Ascending aorta (tissue), 2 donors: ENCODE measurements at regions not wholly inside any gene's neighbourhood (a gene's known extent, or its start where the extent isn't known, plus 50 kb on each side); places are given as distances from the start of the nearest gene placed in this dataset.

ENCODE experiments used
- DNase-seq, 2 donors: peaks; one replicate each; pipeline ENCODE4 v3.0.0-alpha.2; 2019; ENCODE audit warnings: low spot score in 2 of 2
- H3K27ac ChIP-seq, 2 donors: fragments of 200-600 bp; sonication (generic); one replicate each; pipeline ENCODE4 v1.5.1; 2016 to 2017; ENCODE audit warnings: mild to moderate bottlenecking in 1 of 2
- H3K27me3 ChIP-seq: fragments of 200-600 bp; sonication (generic); one replicate; pipeline ENCODE4 v1.5.1; 2017
- H3K36me3 ChIP-seq, 2 donors: fragments of 200-600 bp; sonication (generic); one replicate each; pipeline ENCODE4 v1.5.1; 2016
- H3K4me1 ChIP-seq, 2 donors: fragments of 200-600 bp; sonication (generic); one replicate each; pipeline ENCODE4 v1.5.1; 2016 to 2017; ENCODE audit warnings: mild to moderate bottlenecking in 1 of 2
- H3K4me3 ChIP-seq, 2 donors: fragments of 200-600 bp; sonication (generic); one replicate each; pipeline ENCODE4 v1.5.1; 2016 to 2017; ENCODE audit warnings: mild to moderate bottlenecking in 1 of 2
- H3K9me3 ChIP-seq, 2 donors: fragments of 200-600 bp; sonication (generic); one replicate each; pipeline ENCODE4 v1.5.1; 2016
- intact Hi-C: fragments of 100-400 bp; cut with DNase I; formaldehyde crosslinking; loops from one replicate; pipeline ENCODE4 v1.15.1; 2023
- TF ChIP-seq, protein P1 (sequence below), 3 experiments: fragments of 200-600 bp in 2 of 3; fragments of 450-650 bp in 1 of 3; sonication (generic) in 2 of 3; IDR thresholded peaks; one replicate each; pipeline ENCODE4 v1.5.1; 2016 to 2019; ENCODE audit warnings: antibody characterized with exemption in 3 of 3, mild to moderate bottlenecking in 1 of 3, moderate library complexity in 1 of 3

GRCh38 chr1:191452586-191452985 is 705.7 kb upstream of the RGS18 start:
- intact Hi-C loops: no loop called here

DNA sequence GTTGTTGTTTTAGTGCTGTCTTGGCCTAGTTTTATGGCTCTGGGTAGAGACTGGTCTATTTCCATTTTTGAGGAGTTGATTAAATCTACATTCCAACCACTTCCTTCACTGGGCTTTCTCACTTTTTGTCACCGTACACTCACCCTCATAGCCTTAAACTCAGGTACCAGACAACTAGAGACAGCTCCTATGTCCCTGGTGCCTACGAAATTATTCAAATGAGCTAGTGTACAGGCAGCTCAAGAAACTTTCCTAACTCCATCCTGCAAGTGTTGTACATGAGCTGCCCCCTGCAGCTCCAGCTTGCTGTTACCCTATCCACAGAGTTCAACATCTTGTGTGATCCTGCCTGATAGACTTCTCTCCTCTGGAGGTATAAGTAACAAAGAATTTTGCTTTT is 704.8 kb upstream of the RGS18 start:
- Histone ChIP-seq H3K27ac (no peak overlapping the region), H3K9me3 (no peaks in the 10 kb centered on the region), H3K27me3 (no peaks in the 10 kb centered on the region), H3K4me1 (no peaks in the 10 kb centered on the region), H3K36me3 (no peaks in the 10 kb centered on the region), H3K4me3 (no peak overlapping the region)
- intact Hi-C loops: no loop called here
- TF ChIP-seq, protein P1, sequence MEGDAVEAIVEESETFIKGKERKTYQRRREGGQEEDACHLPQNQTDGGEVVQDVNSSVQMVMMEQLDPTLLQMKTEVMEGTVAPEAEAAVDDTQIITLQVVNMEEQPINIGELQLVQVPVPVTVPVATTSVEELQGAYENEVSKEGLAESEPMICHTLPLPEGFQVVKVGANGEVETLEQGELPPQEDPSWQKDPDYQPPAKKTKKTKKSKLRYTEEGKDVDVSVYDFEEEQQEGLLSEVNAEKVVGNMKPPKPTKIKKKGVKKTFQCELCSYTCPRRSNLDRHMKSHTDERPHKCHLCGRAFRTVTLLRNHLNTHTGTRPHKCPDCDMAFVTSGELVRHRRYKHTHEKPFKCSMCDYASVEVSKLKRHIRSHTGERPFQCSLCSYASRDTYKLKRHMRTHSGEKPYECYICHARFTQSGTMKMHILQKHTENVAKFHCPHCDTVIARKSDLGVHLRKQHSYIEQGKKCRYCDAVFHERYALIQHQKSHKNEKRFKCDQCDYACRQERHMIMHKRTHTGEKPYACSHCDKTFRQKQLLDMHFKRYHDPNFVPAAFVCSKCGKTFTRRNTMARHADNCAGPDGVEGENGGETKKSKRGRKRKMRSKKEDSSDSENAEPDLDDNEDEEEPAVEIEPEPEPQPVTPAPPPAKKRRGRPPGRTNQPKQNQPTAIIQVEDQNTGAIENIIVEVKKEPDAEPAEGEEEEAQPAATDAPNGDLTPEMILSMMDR (IDR thresholded peaks at IDR 0.05): no peak
- no peak for DNase-seq

More at GRCh38 chr1:191452586-191452985, 705.7 kb upstream of the RGS18 start:
- Histone ChIP-seq H3K4me3 (no peak overlapping the region), H3K27ac (no peak overlapping the region), H3K36me3 (no peaks in the 10 kb centered on the region), H3K9me3 (no peaks in the 10 kb centered on the region), H3K27me3 (no peaks in the 10 kb centered on the region), H3K4me1 (no peaks in the 10 kb centered on the region)
- TF ChIP-seq, protein P1 (IDR thresholded peaks at IDR 0.05): no peak
- no peak for DNase-seq

DNA sequence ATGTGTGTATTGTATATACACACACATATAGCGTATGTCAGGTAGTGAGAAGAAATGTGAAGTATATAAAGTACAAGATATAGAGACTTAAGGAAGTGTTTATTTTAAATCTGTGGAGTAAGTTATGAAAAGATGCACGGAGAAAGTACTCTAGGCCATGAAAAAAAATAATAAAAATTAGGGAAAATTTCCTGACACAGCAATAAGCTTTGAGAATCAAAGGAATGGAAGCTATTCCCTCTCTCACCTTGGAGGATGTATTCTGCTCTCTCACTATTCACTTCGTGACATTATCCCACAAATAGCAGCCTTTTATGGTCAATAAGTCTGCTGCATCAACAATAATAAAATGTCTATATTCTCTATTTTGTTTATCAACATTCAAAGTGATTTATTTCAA is 700.4 kb upstream of the RGS18 start:
- H3K4me1 ChIP-seq: no peaks in the 10 kb centered on the region
- intact Hi-C loops: no loop called here
- no peak for DNase-seq
- H3K27me3 ChIP-seq: no peaks in the 10 kb centered on the region
- no peaks in the 10 kb centered on the region for H3K36me3 ChIP-seq
- no peak overlapping the region for H3K27ac ChIP-seq
- no peaks in the 10 kb centered on the region for H3K9me3 ChIP-seq
- no peak overlapping the region for H3K4me3 ChIP-seq
- TF ChIP-seq, protein P1 (IDR thresholded peaks at IDR 0.05): no peak

DNA sequence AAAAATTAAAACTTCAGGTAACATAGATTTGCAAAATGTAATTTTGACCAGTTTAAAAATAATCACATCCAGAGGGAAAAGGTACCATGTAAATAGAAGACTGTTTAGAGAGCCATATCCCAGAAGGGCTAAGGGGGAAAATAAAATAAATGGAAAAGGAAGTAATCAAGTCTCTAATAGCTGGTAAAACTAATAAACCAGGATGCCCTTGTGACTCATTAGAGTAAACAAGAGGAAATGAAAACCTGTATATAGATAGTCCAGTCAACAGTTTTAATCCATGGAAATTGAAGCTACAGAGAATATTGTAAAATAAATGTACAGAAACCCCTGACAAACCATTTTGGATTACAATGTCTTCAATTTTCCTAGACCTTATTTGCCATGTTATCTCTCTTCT is 698.0 kb upstream of the RGS18 start:
- Histone ChIP-seq H3K27ac (no peak overlapping the region), H3K9me3 (no peaks in the 10 kb centered on the region), H3K27me3 (no peaks in the 10 kb centered on the region), H3K4me1 (no peaks in the 10 kb centered on the region), H3K36me3 (no peaks in the 10 kb centered on the region), H3K4me3 (no peak overlapping the region)
- DNase-seq: no peak
- TF ChIP-seq, protein P1 (IDR thresholded peaks at IDR 0.05): no peak
- intact Hi-C loops: no loop called here

DNA sequence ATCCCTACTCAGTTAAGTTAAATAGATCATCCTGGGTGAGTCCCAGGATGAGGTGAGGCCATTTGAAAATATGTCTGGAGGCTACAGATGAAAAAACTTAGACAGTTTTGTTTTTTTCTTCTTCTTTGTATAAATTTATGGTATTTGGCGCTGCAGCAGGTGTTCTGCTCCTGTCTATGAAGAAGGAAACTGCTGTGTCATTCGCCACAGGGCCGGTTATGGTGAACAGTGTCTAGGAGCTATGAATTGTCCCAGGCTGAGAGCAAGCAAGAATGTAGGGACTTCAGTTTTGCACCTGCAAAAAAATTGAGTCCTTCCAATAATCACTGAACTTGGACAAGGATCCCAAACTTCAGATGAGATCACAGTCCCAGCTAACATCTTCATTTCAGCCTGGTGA is 674.3 kb upstream of the RGS18 start:
- peaks cover 0 to 6% of the 10 kb centered on the region in 2 donors for H3K9me3 ChIP-seq
- H3K36me3 ChIP-seq: no peaks in the 10 kb centered on the region
- no peaks in the 10 kb centered on the region for H3K27me3 ChIP-seq
- intact Hi-C loops: no loop called here
- no peak overlapping the region for H3K4me3 ChIP-seq
- no peaks in the 10 kb centered on the region for H3K4me1 ChIP-seq
- no peak for DNase-seq
- no peak overlapping the region for H3K27ac ChIP-seq
- TF ChIP-seq, protein P1 (IDR thresholded peaks at IDR 0.05): no peak

DNA sequence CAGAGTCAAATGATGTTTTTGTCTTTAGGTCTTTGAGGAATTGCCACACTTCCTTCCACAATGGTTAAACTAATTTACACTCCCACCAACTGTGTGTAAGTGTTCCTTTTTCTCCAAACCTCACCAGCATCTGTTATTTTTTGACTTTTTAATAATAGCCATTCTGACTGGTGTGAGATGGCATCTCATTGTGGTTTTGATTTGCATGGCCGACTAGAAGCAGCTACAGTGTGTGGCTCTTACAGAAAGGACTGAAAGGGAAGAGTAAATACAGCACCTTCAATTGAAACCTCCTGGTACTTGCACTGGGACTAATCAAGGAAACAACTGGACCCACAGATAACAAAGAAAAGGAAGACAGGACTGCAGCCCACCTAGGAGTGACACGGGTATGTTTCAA is 668.0 kb upstream of the RGS18 start:
- TF ChIP-seq, protein P1 (IDR thresholded peaks at IDR 0.05): no peak
- no peak overlapping the region for H3K27ac ChIP-seq
- intact Hi-C loops: no loop called here

More for the DNA sequence above, 668.0 kb upstream of the RGS18 start:
- Histone ChIP-seq H3K36me3 (no peaks in the 10 kb centered on the region), H3K27me3 (no peaks in the 10 kb centered on the region), H3K9me3 (peaks cover 0 to 6% of the 10 kb centered on the region in 2 donors), H3K4me3 (no peak overlapping the region), H3K4me1 (no peaks in the 10 kb centered on the region)
- DNase-seq: no peak
